ELF-1 (cell line): ENCODE measurements at regions not wholly inside any gene's neighbourhood (a gene's known extent, or its start where the extent isn't known, plus 50 kb on each side); places are given as distances from the start of the nearest gene placed in this dataset.
"Not testable (repeated sequence)": the region's sequence is repeated elsewhere in the genome, so short reads cannot be mapped to it uniquely, and the experiment has no call there.

ENCODE experiments used
- DNase-seq: peaks from one replicate; pipeline ENCODE4 v3.0.0-alpha.2; 2016; ENCODE audit warnings: low read depth, low spot score

DNA sequence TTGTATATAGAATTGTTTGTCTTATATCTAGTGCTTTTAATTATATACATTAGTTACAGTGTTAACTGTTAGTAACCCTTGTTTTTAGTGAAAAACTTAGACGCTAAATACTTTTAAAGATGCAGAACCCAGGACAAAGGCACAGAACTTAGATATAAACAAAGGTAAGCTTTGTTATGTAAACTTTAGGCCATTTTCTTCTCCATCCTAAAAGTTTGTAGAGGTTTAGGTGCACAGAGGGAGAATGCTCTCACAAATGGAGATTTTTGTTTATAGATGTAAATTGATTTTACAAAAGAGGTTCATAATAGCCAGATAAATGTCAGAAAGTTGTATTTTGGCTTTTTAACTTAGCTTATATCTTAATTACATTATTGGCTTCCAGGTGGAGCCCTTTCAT is 490.5 kb upstream of the LRRC7 start:
- no peak for DNase-seq

DNA sequence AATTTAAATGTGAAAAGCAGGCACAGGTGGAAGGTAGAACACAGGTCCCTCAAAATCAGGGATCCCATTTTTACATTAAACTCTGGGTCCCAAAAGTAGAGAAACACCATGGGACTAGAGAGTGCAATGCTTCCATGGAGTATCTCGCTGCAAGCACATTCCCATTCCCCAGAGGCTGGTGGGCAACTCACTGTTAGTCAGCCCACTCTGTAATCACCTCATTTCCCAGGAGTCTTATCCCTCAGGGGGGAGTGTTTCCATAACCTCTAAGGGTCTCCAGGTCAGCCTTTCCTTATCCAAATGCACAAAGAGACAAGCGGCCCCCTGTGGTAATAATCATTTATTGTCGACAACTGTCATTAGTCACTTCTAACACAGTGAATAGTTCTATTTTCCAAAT is 490.1 kb upstream of the LRRC7 start:
- peak; percentile 30 for DNase-seq

DNA sequence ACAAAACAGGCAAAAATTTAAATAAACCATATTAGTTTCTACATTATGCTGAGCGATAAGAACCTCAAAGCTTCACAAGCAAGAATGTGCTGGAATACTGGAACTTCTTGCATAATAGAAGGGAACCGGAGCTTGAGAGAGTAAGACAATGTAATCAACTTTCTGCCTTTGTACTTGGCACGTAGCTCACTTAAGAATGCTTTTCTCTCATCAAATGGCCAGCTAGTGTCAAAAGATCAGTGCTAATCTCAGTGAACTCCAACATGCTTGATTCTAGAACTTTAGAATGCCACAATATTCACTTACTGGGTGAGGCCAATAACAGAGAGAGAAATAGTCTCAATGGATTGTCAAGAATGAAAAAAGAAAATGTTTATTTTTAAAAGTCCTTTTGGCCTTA is 486.1 kb upstream of the LRRC7 start:
- no peak for DNase-seq

DNA sequence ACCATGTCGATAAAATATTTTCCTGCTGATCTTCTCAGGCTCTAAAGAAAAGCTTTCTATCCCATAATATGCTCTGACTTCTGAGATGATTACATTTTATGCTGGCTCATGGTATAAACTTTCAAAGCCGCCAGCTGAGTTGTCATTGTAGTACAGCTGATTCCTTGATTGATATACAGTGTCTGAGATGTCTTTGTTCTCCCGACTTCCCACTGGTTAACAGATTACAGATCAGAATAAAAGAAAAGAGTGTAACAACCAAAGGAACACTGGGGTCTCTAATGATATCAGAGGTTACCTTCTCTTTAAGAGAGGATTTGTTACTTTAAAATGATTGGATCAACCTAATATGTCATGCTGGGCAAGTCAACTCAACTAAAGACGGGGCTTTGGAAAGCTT is 485.4 kb upstream of the LRRC7 start:
- no peak for DNase-seq

DNA sequence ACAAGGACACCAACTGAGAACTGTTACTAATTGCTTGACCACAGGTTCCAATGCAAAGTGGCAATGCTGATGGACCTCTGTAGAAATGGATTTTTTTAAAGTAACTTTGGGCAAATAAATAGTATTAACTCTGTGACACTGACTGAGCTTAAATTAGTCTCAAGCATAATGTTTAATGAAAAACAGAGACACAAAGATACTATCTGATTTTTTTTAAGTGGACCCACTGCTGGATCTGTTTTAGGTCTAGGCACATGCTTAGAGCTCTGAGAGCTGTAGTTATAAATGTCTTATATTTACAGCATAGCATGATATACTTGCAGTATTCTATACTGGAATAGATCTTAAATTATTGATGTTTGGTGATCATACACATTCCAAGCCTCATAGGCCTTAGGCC is 481.6 kb upstream of the LRRC7 start:
- DNase-seq: no peak

DNA sequence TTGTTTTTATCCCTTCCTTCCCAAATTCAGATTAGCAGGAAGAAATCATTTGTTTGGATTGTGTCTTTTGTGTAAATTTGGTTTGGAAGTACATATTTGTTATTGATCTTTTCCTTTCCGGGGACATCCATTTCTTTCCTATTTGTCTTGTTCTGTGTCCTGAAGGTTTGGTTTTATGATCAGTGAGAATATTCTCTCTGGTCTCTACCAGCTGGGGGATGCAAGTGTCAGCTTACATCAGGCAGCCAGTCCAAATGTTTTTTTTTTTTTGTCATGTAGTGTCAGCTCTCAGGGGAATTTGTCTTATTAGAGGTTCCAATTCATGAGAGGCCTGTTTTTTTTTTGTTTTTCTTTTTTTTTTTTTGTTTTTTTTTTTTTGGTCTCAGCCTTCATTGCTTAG is 479.2 kb upstream of the LRRC7 start:
- no peak for DNase-seq

DNA sequence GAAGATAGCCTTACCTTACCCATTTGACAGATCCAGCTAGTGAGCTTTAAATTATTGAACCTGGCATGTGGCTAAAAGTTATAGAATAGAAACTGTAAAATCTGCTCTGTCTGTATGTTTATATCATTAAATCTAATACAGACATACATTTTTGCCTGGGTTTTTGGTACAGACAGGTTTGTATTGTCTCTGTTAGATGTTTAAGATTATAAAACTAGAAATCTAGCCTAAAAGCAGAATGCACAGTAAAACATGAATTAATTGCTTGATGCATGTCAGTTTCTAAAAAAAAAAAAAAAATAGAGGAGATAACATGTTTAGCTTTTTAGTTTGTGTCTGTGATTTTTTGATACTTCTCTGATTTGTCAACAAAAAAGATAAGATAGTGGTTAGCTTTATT is 477.6 kb upstream of the LRRC7 start:
- DNase-seq: no peak

DNA sequence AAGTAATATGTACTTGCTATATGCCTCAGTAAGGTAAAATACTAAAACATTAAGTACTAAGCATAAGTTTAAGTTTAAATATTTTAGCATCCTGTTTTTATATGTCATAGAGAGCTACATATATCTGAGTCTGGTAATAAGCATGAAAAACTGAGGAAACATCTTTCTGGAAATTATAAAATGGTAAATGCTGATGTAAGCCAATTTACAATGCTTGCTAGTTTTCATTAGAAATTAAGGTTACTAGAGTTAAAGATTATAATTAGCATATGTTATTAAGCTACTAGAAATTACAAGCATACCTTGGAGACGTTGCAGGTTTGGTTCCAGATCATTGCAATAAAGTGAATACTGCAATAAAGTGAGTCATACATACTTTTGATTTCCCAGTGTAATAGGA is 477.0 kb upstream of the LRRC7 start:
- no peak for DNase-seq

DNA sequence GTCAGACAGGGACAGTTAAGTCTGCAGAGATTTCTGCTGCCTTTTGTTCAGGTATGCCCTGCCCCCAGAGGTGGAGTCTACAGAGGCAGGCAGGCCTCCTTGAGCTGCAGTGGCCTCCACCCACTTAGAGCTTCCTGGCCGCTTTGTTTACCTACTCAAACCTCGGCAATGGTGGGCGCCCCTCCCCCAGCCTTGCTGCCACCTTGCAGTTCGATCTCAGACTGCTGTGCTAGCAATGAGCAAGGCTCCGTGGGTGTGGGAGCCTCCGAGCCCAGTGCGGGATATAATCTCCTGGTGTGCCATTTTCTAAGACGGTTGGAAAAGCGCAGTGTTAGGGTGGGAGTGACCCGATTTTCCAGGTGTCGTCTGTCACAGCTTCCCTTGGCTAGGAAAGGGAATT is 465.7 kb upstream of the LRRC7 start:
- DNase-seq: not testable (repeated sequence)

DNA sequence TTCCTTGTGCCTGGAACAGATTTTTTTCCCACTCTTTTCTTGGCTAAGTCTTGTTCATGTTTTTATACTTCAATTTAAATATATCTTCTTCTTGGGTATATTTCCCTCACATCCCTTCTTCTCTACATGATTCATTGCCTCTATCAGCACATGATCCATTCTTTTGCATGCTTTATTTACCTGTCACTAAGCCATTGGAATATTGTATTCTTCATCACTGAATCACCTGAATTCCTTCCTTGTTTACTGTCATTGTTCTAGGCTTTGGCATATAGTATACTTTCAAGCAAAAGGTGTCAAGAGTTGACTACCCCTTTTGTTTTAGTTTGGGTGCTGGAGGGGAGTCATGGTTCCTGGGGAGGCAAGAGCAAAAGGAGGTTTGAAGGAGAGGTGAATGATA is 464.5 kb upstream of the LRRC7 start:
- no peak for DNase-seq

DNA sequence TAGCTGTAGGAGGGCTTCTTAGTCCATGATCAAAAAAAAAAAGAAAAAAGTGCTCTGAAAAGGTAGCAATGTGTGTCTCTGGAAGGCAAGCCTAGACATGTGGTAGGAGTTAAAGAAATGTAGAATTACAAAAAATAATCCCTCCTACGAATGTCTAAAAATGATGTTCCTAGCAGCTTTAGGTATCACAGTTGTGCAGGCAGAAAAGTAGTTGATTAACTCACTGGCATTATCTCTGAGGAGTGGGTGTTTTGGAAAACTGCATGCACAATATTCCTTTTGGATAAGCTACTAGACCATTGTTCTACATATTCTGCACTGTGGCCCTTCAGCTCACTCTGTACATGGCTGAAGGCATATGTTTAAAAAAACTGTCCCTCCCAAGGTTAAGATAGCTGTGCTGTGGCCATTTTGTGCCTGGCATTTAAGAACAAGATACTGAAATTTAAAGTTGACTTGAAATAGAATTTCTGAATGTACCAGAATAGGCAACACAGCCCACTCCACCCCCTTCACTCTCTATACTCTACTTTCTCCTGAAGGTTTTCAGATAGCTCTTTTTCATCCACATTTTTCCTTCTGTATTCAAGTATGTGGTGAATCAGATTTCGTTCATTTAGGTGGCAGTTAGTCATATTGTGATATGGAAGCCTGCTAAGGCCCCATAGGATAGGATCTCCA is 463.9 kb upstream of the LRRC7 start:
- no peak for DNase-seq

DNA sequence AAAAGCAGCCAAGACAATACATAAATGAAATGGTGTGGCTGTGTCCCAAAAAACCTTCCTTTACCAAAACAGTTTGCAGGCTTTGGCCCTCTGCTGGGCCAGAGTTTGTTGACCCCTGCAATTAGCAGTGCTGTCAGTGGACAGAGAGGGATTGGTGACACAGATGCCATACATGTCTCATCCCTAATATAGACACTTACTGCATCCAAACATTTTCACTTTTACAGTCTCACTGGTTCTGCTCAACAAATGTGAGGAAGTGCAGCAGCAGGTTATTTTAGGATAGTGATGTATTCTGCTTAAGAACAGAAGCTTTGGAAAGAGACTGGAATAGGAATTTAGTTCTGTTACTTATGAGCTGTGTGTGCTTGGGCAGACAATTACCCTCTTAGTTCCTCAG is 462.8 kb upstream of the LRRC7 start:
- DNase-seq: no peak

DNA sequence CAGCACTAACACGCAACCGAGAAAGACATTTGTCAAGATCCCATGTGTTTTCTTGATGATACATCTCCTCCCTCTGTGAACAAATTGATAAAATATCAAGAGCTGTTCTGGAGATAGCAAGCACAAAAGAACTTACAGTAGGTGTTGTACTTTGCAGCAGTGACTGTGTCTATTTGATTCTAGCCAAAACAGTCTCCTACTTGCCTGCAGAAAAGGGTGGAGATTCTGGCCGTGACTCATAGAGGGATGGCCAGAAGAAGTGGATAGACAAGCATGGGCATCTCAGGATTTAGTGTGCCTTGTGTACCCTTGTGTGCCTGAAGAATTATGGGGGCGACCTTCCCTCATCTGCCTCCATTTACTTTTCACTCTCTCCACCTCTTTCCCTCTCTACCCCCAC is 458.4 kb upstream of the LRRC7 start:
- DNase-seq: no peak

DNA sequence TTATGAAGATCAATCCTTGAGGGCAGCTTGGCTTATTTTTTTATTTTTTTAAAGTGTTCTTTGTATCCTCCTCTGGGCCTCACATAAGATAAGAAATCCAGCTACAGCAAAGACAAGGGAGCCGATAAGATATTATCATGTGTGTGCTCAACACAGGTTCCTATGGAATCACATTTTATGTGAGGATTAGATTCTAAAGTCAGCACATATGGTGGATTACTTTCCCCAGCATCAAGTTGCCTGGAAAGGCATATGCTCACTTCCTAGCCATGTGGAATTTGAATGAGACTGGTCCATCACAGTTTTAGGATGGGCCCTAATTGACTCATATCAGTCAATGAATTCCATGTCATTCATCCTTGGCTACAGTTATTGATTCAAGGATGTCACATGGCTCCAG is 456.9 kb upstream of the LRRC7 start:
- no peak for DNase-seq

DNA sequence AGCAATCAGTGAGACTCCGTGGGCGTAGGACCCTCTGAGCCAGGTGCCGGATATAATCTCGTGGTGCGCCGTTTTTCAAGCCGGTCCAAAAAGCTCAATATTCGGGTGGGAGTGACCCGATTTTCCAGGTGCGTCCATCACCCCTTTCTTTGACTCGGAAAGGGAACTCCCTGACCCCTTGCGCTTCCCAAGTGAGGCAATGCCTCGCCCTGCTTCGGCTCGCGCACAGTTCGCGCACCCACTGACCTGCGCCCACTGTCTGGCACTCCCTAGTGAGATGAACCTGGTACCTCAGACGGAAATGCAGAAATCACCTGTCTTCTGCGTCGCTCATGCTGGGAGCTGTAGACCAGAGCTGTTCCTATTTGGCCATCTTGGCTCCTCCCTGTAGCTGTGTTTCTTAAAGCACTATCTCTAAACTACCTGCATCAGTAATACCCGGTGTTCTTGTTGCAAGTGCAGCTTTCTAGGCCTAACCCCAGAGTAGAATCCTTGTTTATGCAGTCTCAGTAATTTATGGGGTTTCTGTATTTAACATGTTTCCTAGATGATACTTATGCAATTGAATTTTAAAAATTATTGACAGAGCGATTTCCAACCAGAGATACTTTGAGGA is 447.5 kb upstream of the LRRC7 start:
- peak; percentile 24 for DNase-seq

DNA sequence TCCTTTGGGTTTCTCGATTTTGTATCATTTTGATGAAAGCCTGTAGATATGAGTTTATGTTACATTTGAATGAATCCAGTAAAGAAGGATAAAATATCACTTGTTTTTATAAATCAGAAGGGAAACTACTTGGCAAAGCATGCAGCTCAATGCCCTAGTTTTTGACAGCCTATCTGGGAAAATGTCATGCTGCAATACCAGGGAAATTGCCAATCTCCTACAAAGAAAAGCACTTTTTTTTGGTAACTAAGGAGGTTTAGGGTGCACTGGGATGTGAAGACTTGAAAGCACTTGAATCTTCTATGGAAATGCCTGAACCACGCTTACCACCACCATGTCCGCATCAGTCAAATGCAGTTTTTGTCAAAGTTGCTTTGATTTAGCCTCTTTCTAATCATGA is 446.9 kb upstream of the LRRC7 start:
- DNase-seq: no peak

DNA sequence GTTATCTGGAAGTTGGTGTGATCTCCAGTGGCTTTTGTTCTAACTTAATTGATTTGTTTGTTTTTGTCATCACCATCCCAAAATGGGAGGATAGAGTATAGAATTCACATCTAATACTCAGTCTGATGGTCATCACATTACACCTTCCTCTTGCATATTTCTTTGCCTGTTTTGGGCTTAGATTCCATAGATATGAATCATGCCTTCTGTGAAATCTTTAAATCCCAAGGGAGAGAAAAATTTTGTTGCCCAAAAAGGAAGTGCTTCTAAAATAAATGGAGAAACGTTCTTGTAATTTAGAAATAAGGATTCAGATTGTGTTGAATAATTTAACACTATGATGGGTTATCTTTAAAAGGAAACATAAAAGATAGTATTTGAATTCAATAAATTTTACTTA is 446.0 kb upstream of the LRRC7 start:
- no peak for DNase-seq

DNA sequence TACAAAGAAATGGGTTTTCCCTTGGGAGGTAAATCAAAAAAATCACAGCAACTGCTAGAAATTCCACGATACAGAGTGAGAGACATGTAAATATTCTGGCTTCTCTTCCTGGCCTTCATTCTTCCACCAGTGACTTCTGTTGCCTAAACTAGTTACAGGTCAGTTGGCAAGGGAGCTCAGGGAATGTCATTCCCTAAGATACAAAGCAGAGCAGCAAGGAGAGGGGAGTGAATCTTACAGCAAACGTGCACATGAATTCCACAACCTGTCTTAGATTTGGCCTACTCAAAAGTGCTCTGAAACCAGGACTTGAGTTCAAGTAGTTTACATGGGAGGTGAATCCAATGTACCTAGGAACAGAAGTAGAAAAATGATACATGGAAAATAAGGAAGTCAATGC is 445.3 kb upstream of the LRRC7 start:
- no peak for DNase-seq

DNA sequence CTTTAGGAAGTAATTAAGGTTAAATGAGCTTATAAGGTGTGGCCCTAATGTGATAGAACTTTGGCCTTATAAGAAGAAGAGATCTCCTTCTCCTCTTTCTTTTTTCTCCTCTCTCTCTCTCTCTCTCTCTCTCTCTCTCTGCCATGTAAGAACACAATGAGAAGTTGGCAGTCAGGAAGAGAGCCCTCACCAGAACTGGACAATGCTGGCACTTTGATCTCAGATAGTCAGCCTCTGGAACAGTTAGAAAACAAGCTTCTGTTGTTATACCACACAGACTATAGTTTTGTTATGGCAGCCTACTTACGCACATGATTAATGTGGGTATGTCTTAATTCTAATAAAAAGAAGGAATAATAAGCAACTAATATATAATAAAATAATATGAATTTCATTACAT is 444.2 kb upstream of the LRRC7 start:
- no peak for DNase-seq

DNA sequence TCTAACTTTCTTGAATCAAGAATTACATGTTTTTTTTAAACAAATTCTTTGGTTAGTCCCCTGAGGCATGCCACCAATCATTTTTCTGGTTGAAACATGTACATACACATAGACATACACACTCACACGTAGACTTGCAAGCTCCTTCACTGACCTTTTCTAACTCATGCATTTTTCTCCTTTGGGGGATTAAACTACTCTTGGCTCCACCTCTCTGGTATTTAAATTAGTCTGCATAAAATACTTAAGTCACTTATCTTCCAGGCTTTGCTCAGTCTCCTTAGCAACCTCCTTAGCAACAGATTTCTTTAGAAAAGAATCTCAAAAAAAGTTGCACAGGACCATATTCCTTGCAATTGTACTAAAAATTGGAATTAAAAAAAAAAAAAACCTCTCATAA is 440.9 kb upstream of the LRRC7 start:
- no peak for DNase-seq

DNA sequence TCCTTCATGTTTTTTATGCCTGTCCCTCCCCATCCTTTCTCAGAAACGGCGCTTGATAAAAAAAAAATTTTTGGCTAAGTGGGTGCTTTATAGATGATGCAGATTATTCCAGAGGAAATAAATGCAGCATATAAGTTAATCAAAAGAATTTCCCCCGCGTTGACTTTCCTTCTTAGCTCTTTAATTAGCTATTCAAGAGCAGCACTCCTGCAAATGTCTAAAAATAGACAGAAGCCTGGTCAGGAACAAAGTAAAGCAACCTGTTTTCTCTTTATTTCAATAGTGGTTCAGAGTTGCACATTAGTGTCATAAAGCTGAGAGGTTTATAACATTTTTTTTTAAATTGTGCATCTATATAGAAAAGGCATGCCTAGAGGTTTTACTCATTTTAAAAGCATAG is 439.5 kb upstream of the LRRC7 start:
- no peak for DNase-seq

DNA sequence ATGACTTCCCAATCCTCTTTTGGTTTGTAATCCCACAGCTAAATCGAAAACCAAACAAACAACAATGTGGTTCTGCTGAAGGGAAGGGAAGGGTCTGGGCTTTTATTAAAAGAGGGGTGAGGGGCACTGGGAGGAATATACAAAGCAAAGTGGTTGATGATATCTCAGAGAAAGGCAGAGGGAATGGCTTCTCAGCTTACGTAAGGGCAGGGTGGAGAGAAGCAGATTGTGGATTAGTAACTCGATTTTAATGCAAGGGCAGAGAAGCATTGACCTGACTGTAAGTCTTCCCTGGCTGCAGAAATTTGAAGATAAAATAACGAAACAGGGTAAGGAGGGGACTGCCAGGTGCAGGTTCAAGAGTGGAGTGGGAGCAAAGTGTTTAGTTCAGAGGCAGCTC is 438.2 kb upstream of the LRRC7 start:
- DNase-seq: no peak

DNA sequence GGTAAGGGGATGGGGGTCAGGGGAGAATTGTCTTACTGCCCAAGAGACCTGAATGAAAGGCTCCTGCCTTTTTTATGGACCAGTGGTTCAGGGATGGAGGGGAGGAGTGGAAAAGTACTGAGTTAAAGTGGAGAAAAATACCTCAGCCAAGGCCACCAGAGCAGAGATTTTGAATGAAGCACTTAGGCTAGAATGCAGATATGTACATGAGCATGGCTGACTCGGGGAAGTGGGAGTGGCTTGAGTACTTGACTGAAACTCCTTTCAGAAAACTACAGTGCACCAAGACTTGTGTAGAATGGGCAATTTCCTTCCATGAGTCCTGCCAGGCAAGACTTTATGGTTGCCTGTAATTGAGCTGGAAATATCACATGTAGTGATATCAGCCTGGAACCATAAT is 429.6 kb upstream of the LRRC7 start:
- no peak for DNase-seq

DNA sequence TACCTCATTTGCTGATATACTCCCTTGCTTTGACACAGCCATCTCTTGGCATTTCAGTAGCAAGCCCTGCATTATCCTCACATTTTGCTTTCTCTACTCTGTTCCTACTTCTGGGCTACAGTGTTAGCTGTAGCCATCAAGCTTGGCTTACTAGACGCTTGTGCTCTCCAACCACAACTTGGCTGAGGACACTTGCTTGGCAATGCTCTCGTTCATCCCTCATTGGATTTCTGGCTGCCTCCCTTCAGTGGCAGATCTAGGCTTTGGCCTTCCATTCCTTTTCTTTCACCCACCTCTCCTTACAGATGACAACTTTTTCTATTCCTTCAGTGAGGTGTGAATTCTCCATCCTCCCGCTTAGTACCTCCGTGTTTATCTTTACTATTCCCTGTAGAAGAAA is 428.7 kb upstream of the LRRC7 start:
- no peak for DNase-seq
